A549 (cell line): ENCODE measurements at regions not wholly inside any gene's neighbourhood (a gene's known extent, or its start where the extent isn't known, plus 50 kb on each side); places are given as distances from the start of the nearest gene placed in this dataset.

Experiments used
- ATAC-seq, 2 experiments: fragments of 200-7000 bp in 1 of 2; fragments of >200 bp in 1 of 2; cut with Nextera tagmentation in 1 of 2; cut with Tn5 transposase in 1 of 2; 3 replicates each; pipeline versions ENCODE4 v1.8.0 to v1.9.1; 2018 to 2020; ENCODE audit warnings: mild to moderate bottlenecking in 1 of 2, moderate library complexity in 1 of 2
- CTCF ChIA-PET: fragments of 300-600 bp; sonication (Branson Sonifier 250); formaldehyde crosslinking; extraction: SDS; loops from one replicate; lab custom pipeline; 2021; ENCODE audit warnings: antibody characterized with exemption, inconsistent platforms; lab: Yijun Ruan, JAX
- POLR2A ChIA-PET: fragments of 350-600 bp; formaldehyde crosslinking; extraction: SDS; loops from one replicate; lab custom pipeline; 2021; ENCODE audit warnings: antibody characterized with exemption, inconsistent platforms; lab: Yijun Ruan, JAX
- DNase-seq, 2 experiments: peaks; one replicate each; pipeline versions ENCODE4 v3.0.0 to v3.0.0-alpha.2; 2011 to 2016; ENCODE audit warnings: low read depth in 1 of 2, low spot score in 1 of 2
- FAIRE-seq: peaks from 2 replicates; lab custom pipeline; 2011; peaks lifted over from hg19 to GRCh38; lab: Jason Lieb, UNC
- H3K27ac ChIP-seq, 2 experiments: fragments of >200 bp; sonication (Bioruptor Twin); formaldehyde crosslinking; 3 replicates each; pipeline ENCODE4 v1.5.1; 2016 to 2017
- H3K4me1 ChIP-seq: fragments of >200 bp; sonication (Bioruptor Twin); formaldehyde crosslinking; 3 replicates; pipeline ENCODE4 v1.6.1; 2016
- H3K4me2 ChIP-seq: fragments of >200 bp; sonication (Bioruptor Twin); formaldehyde crosslinking; 3 replicates; pipeline ENCODE4 v1.6.1; 2016
- H3K4me3 ChIP-seq: fragments of >200 bp; sonication (Bioruptor Twin); formaldehyde crosslinking; 3 replicates; pipeline ENCODE4 v1.5.1; 2016
- H3K9me3 ChIP-seq: fragments of >200 bp; sonication (Bioruptor Twin); formaldehyde crosslinking; 3 replicates; pipeline ENCODE4 v1.6.1; 2016
- CEBPB ChIP-seq, 2 experiments: fragments of >200 bp in 1 of 2; sonication (Bioruptor Twin) in 1 of 2; formaldehyde crosslinking in 1 of 2; IDR thresholded peaks; 2 replicates each; pipeline ENCODE4 v1.6.1; 2012 to 2016
- CHD4 ChIP-seq: fragments of 200-600 bp; sonication (generic); IDR thresholded peaks from 2 replicates; pipeline ENCODE4 v1.6.1; 2016; ENCODE audit warnings: antibody characterized with exemption, mild to moderate bottlenecking, borderline replicate concordance
- EHMT2 ChIP-seq: fragments of 200-600 bp; sonication (generic); IDR thresholded peaks from 2 replicates; pipeline ENCODE4 v1.6.1; 2016; ENCODE audit warnings: antibody characterized with exemption, low read depth, mild to moderate bottlenecking, moderate library complexity
- FOSB ChIP-seq: fragments of 250-450 bp; sonication (Bioruptor Pico); IDR thresholded peaks from 2 replicates; pipeline ENCODE4 v1.5.0; 2020; ENCODE audit warnings: mild to moderate bottlenecking, moderate library complexity
- FOXS1 ChIP-seq: fragments of 250-450 bp; sonication (Bioruptor Pico); IDR thresholded peaks from 2 replicates; pipeline ENCODE4 v1.5.0; 2020; ENCODE audit warnings: mild to moderate bottlenecking, moderate library complexity
- GATA3 ChIP-seq: IDR thresholded peaks from 2 replicates; pipeline ENCODE4 v1.6.1; 2012; ENCODE audit warnings: borderline replicate concordance
- HEYL ChIP-seq: fragments of 250-450 bp; sonication (Bioruptor Pico); IDR thresholded peaks from 2 replicates; pipeline ENCODE4 v1.8.0; 2021; ENCODE audit warnings: mild to moderate bottlenecking, moderate library complexity
- HOXA7 ChIP-seq: fragments of 250-450 bp; sonication (Bioruptor Pico); IDR thresholded peaks from 2 replicates; pipeline ENCODE4 v1.5.0; 2020; ENCODE audit warnings: mild to moderate bottlenecking, moderate library complexity
- JUN ChIP-seq, 2 experiments: fragments of >200 bp; sonication (Bioruptor Twin); formaldehyde crosslinking; IDR thresholded peaks; 2 replicates in 1 of 2; 3 replicates in 1 of 2; pipeline ENCODE4 v1.6.1; 2016 to 2017
- JUNB ChIP-seq: fragments of >200 bp; sonication (Bioruptor Twin); formaldehyde crosslinking; IDR thresholded peaks from 2 replicates; pipeline ENCODE4 v1.6.1; 2016
- KDM1A ChIP-seq: fragments of 200-600 bp; sonication (generic); IDR thresholded peaks from 2 replicates; pipeline ENCODE4 v1.6.1; 2016; ENCODE audit warnings: low read depth, mild to moderate bottlenecking
- MAFK ChIP-seq: fragments of 450-650 bp; IDR thresholded peaks from 2 replicates; pipeline ENCODE4 v1.6.1; 2014; ENCODE audit not compliant: partially characterized antibody
- MAZ ChIP-seq: fragments of 150-350 bp; IDR thresholded peaks from 2 replicates; pipeline ENCODE4 v1.6.1; 2014; ENCODE audit warnings: antibody characterized with exemption, low read depth, low read length, borderline replicate concordance
- MYC ChIP-seq: IDR thresholded peaks from 2 replicates; pipeline ENCODE4 v1.6.1; 2012; ENCODE audit warnings: mild to moderate bottlenecking, inconsistent platforms, low read length, improper control_type of control experiment, borderline replicate concordance
- NPAS2 ChIP-seq: fragments of 250-450 bp; sonication (Bioruptor Pico); IDR thresholded peaks from 2 replicates; pipeline ENCODE4 v1.8.0; 2022; ENCODE audit warnings: mild to moderate bottlenecking, moderate library complexity, borderline replicate concordance
- PHF8 ChIP-seq: fragments of 200-600 bp; sonication (generic); IDR thresholded peaks from 2 replicates; pipeline ENCODE4 v1.6.1; 2016; ENCODE audit warnings: low read depth, mild to moderate bottlenecking, antibody characterized with exemption, moderate library complexity, borderline replicate concordance
- POLR2AphosphoS2 ChIP-seq: conservative IDR thresholded peaks from 2 replicates; pipeline ENCODE4 v1.6.1; 2012; ENCODE audit warnings: low read length, improper control_type of control experiment, inconsistent platforms
- RARB ChIP-seq: fragments of 250-450 bp; sonication (Bioruptor Pico); IDR thresholded peaks from 2 replicates; pipeline ENCODE4 v1.8.0; 2021; ENCODE audit warnings: mild to moderate bottlenecking, moderate library complexity
- RFX5 ChIP-seq: fragments of 450-650 bp; IDR thresholded peaks from 2 replicates; pipeline ENCODE4 v1.7.1; 2014; ENCODE audit warnings: antibody characterized with exemption, mild to moderate bottlenecking, moderate library complexity
- TFCP2L1 ChIP-seq: fragments of 250-450 bp; sonication (Bioruptor Pico); IDR thresholded peaks from 2 replicates; pipeline ENCODE4 v1.5.0; 2021; ENCODE audit warnings: mild to moderate bottlenecking
- TP53 ChIP-seq: fragments of 250-450 bp; sonication (Bioruptor Pico); IDR thresholded peaks from 2 replicates; pipeline ENCODE4 v1.5.0; 2021; ENCODE audit warnings: mild to moderate bottlenecking, moderate library complexity
- ZFP36 ChIP-seq: fragments of 450-650 bp; IDR thresholded peaks from 2 replicates; pipeline ENCODE4 v1.6.1; 2014; ENCODE audit warnings: borderline replicate concordance; ENCODE audit not compliant: partially characterized antibody
- ZSCAN20 ChIP-seq: fragments of 250-450 bp; sonication (Bioruptor Pico); IDR thresholded peaks from 2 replicates; pipeline ENCODE4 v1.8.0; 2022; ENCODE audit warnings: mild to moderate bottlenecking, moderate library complexity
- WGBS: methylation state at CpG from one replicate; pipeline ENCODE4 v1.1.6; 2017; ENCODE audit errors: missing lambda C conversion rate; 5-methylcytosine and 5-hydroxymethylcytosine counted together
- TF ChIP-seq, protein P1 (sequence below): fragments of >200 bp; sonication (Bioruptor Twin); formaldehyde crosslinking; IDR thresholded peaks from 2 replicates; pipeline ENCODE4 v1.6.1; 2016
- TF ChIP-seq, protein P2 (sequence below): IDR thresholded peaks from 2 replicates; pipeline ENCODE4 v1.6.1; 2012
- TF ChIP-seq, protein P3 (sequence below): fragments of 250-450 bp; sonication (Bioruptor Pico); IDR thresholded peaks from 2 replicates; pipeline ENCODE4 v1.5.0; 2020; ENCODE audit warnings: low read depth, mild to moderate bottlenecking, moderate library complexity
- TF ChIP-seq, protein P4 (sequence below): fragments of >200 bp; sonication (Bioruptor Twin); formaldehyde crosslinking; IDR thresholded peaks from 3 replicates; pipeline ENCODE4 v1.5.1; 2016
- TF ChIP-seq, protein P5 (sequence below): fragments of 150-350 bp; IDR thresholded peaks from 2 replicates; pipeline ENCODE4 v1.6.1; 2014; ENCODE audit warnings: low read depth, mild to moderate bottlenecking, low read length
- TF ChIP-seq, protein P6 (sequence below): fragments of 450-650 bp; IDR thresholded peaks from 2 replicates; pipeline ENCODE4 v1.6.1; 2014; ENCODE audit warnings: antibody characterized with exemption

DNA sequence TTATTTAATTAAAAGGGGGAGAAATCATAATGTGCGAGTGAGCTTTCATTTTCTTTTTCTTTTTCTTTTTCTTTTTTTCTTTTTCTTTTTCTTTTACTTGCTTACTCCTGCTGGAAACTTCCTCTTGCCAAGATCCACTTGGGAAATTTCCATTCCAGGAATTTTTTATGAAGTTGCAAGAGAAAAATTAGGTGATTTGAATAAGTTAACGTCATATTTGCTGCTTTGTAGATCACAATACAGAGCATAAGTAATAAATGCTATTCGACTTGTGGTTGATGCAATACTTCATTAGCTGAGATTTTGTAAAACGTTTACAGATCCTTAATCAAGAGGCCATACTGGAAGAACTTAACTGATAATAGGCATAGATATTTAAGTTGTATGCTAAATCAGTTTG, 354.7 kb upstream of the SMIM21 start:
- Histone ChIP-seq H3K4me1 (no peaks in the 10 kb centered on the region), H3K9me3 (no peaks in the 10 kb centered on the region), H3K27ac (no peak overlapping the region), H3K4me2 (no peak overlapping the region), H3K4me3 (no peak overlapping the region)
- 18% methylated on average over 4 of the region's 4 CpGs for WGBS
- FAIRE-seq (no peak), DNase-seq (no peak), ATAC-seq (no peak)
- CTCF ChIA-PET: no interaction called here
- POLR2A ChIA-PET: no interaction called here
- TF ChIP-seq, protein P1, sequence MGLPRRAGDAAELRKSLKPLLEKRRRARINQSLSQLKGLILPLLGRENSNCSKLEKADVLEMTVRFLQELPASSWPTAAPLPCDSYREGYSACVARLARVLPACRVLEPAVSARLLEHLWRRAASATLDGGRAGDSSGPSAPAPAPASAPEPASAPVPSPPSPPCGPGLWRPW: no peak
- TF ChIP-seq, protein P2, sequence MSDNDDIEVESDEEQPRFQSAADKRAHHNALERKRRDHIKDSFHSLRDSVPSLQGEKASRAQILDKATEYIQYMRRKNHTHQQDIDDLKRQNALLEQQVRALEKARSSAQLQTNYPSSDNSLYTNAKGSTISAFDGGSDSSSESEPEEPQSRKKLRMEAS: no peak
- no peak for TF ChIP-seq NPAS2 (CRISPR knock-in tag)
- no peak for TF ChIP-seq ZSCAN20 (CRISPR knock-in tag)
- TF ChIP-seq, protein P3, sequence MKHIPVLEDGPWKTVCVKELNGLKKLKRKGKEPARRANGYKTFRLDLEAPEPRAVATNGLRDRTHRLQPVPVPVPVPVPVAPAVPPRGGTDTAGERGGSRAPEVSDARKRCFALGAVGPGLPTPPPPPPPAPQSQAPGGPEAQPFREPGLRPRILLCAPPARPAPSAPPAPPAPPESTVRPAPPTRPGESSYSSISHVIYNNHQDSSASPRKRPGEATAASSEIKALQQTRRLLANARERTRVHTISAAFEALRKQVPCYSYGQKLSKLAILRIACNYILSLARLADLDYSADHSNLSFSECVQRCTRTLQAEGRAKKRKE (CRISPR knock-in tag): no peak
- TF ChIP-seq RFX5: no peak
- TF ChIP-seq, protein P4, sequence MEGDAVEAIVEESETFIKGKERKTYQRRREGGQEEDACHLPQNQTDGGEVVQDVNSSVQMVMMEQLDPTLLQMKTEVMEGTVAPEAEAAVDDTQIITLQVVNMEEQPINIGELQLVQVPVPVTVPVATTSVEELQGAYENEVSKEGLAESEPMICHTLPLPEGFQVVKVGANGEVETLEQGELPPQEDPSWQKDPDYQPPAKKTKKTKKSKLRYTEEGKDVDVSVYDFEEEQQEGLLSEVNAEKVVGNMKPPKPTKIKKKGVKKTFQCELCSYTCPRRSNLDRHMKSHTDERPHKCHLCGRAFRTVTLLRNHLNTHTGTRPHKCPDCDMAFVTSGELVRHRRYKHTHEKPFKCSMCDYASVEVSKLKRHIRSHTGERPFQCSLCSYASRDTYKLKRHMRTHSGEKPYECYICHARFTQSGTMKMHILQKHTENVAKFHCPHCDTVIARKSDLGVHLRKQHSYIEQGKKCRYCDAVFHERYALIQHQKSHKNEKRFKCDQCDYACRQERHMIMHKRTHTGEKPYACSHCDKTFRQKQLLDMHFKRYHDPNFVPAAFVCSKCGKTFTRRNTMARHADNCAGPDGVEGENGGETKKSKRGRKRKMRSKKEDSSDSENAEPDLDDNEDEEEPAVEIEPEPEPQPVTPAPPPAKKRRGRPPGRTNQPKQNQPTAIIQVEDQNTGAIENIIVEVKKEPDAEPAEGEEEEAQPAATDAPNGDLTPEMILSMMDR: no peak
- TF ChIP-seq POLR2AphosphoS2: no peak
- TF ChIP-seq FOSB (CRISPR knock-in tag): no peak
- no peak for TF ChIP-seq FOXS1 (CRISPR knock-in tag)
- no peak for TF ChIP-seq TFCP2L1
- TF ChIP-seq JUNB: no peak

DNA sequence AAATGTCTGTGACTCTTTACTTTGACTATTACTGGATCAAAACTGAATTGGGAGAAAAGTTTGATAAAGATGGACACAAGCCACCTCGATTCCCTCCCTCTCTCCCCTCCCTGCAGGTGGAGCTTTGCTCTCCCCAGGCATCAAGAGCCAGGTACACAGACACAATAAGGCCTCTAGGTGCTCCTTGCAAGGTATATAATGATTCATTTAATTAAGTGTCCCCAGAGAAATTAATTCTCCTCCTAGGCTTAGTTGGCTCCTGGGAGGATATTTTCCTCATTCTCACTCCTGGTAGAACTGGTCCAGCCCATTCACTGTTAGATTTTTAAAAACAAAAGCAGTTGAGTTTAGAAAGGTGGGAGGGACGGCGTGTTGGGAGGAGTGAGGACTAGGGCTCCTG, 352.4 kb upstream of the SMIM21 start:
- H3K4me1 ChIP-seq: no peaks in the 10 kb centered on the region
- H3K9me3 ChIP-seq: no peaks in the 10 kb centered on the region
- FAIRE-seq: no peak
- ChIA-PET CTCF (interaction anchor here (0.6 kb wide), 1 partner anchor 9 kb away, joined by 3 read pairs; no protein-coding TSS in a partner anchor), POLR2A (no interaction called here)
- no peak overlapping the region for H3K4me3 ChIP-seq
- DNase-seq: no peak
- 14% methylated on average over 3 of the region's 3 CpGs for WGBS
- no peak overlapping the region for H3K27ac ChIP-seq
- ATAC-seq: no peak
- no peak overlapping the region for H3K4me2 ChIP-seq
- no peak for TF ChIP-seq PHF8
- no peak for TF ChIP-seq TP53
- no peak for TF ChIP-seq ZFP36
- no peak for TF ChIP-seq MAFK
- no peak for TF ChIP-seq JUN (IDR thresholded peaks at IDR 0.05)
- TF ChIP-seq MYC: no peak
- no peak for TF ChIP-seq GATA3
- TF ChIP-seq CHD4: no peak
- TF ChIP-seq, protein P5, sequence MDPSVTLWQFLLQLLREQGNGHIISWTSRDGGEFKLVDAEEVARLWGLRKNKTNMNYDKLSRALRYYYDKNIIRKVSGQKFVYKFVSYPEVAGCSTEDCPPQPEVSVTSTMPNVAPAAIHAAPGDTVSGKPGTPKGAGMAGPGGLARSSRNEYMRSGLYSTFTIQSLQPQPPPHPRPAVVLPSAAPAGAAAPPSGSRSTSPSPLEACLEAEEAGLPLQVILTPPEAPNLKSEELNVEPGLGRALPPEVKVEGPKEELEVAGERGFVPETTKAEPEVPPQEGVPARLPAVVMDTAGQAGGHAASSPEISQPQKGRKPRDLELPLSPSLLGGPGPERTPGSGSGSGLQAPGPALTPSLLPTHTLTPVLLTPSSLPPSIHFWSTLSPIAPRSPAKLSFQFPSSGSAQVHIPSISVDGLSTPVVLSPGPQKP: no peak
- no peak for TF ChIP-seq JUNB
- no peak for TF ChIP-seq HOXA7 (CRISPR knock-in tag)
- TF ChIP-seq EHMT2: no peak
- no peak for TF ChIP-seq CEBPB (IDR thresholded peaks at IDR 0.05)
- TF ChIP-seq MAZ: no peak
- no peak for TF ChIP-seq RARB
- TF ChIP-seq, protein P6, sequence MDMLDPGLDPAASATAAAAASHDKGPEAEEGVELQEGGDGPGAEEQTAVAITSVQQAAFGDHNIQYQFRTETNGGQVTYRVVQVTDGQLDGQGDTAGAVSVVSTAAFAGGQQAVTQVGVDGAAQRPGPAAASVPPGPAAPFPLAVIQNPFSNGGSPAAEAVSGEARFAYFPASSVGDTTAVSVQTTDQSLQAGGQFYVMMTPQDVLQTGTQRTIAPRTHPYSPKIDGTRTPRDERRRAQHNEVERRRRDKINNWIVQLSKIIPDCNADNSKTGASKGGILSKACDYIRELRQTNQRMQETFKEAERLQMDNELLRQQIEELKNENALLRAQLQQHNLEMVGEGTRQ: no peak
- no peak for TF ChIP-seq HEYL (CRISPR knock-in tag)
- no peak for TF ChIP-seq KDM1A
- TF ChIP-seq FOSB (CRISPR knock-in tag): no peak
